HUDEP-2 (cell line): ENCODE measurements at regions not wholly inside any gene's neighbourhood (a gene's known extent, or its start where the extent isn't known, plus 50 kb on each side); places are given as distances from the start of the nearest gene placed in this dataset.
"Not testable (repeated sequence)": the region's sequence is repeated elsewhere in the genome, so short reads cannot be mapped to it uniquely, and the experiment has no call there.

Experiments used
- DNase-seq, 76 experiments: peaks; one replicate each; lab custom pipeline; 2025; ENCODE audit not compliant: unreplicated experiment in 76 of 76; lab: John Stamatoyannopoulos, UW

DNA sequence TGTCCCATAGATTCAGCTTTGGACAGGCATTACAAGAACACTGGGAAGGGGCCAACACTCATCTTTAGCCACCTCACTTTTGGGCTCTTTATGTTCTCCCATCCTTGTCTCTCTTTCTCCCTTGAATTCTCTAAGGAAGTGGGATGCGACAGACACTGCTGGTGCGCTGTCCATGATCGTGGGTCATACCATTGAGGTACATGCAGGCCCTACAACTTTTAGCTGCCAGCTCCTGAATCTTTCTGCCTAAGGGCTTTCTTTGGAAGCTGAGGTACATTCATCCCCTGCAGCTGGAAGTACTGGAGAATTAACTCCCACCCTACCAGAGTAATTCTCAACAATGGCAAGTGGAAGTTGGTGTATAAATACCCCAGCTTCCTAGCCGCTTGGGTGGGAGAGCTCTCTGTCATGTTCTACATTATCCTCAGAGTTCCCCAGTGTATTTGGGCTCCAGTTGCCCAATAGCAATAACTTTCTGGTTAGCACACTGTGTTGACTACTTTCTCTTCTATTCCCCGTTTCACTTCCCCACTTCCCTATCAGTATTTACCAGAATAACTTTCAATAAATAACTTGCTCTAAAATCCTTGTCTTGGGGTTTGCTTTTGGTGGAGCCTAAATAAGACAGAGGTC, 75.6 kb upstream of the ADRA1D start:
- no peak for DNase-seq

- no peak for DNase-seq
These were observed 73.4 kb upstream of the ADRA1D start for GRCh38 chr20:4322499-4322898.

- DNase-seq, result no peak
These were observed 71.2 kb upstream of the ADRA1D start for GRCh38 chr20:4320291-4320690.

GRCh38 chr20:4318891-4319290, 69.8 kb upstream of the ADRA1D start:
- DNase-seq, result no peak

DNA sequence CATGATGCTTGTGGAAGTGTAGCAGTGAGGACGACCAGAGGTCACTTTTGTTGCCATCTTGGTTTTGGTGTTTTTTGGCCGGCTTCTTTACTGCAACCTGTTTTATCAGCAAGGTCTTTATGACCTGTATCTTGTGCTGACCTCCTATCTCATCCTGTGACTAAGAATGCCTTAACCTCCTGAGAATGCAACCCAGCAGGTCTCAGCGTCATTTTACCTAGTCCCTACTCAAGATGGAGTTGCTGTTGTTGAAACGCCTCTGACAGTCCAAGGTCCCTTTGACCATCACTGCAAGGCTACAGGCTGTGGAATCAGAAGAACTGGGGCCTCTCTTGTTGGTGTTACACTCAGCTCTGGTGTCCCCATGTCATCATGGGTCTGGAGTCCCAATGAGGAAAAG, 61.5 kb upstream of the ADRA1D start:
- not testable (repeated sequence) for DNase-seq

DNA sequence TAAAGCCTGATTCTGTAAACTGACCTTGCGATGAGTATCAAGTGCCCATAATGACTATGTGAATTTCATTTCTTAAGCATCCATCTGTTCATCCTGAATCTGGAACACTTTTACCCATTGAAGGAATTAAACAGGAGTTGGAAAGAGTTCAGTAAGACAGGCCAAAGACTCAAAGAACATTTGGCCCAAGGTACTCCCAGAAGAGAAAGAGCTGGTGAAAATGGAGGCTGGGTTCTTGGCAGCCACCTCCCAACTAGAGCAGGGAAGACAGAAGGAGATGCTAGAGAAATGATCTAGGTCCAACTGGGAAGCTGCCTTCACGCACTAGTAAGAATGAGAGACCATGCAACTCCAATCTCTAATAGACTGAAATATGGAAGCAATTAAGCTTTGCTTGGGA, 57.1 kb upstream of the ADRA1D start:
- DNase-seq, result no peak

DNA sequence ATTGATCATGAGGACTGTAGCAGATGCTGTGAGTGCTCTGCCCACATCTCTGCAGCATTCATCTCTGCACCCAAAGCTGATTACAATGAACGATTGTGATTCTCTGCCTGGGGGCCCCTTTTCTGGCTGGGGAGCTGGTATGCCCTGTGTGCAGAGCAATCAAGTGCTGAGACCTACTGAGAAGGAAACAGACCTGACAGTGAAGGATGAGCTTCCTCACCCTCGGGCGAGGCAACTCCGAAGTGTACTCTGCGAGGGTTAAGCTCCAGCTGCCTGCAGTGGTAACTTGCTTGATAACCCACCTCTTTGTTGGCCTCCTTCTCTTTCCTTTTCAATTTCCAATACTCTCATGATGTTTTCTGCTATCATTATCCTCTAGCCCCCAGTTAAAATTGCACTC, 56.0 kb upstream of the ADRA1D start:
- no peak for DNase-seq

DNA sequence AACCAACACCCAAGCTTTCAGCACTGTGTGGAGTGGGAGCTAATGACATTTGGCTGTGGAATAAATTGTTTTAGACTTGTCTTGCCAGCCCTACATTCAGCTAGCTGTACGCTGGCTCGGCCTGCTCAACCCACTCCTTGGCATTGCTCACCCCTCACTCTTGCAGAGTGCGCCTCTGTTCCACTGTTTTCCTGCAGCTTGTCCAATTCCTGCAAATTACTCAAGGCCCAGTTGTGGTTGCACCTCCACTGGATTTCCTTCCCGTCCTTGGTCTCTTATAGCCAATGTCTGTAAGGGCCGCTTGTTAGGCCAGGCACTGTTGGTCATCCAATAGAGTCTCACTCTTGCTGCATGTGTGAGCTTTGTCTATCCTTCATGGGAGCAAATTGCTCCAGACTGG, 55.5 kb upstream of the ADRA1D start:
- no peak for DNase-seq

- no peak for DNase-seq
These were observed 54.0 kb upstream of the ADRA1D start for GRCh38 chr20:4303136-4303535.

DNA sequence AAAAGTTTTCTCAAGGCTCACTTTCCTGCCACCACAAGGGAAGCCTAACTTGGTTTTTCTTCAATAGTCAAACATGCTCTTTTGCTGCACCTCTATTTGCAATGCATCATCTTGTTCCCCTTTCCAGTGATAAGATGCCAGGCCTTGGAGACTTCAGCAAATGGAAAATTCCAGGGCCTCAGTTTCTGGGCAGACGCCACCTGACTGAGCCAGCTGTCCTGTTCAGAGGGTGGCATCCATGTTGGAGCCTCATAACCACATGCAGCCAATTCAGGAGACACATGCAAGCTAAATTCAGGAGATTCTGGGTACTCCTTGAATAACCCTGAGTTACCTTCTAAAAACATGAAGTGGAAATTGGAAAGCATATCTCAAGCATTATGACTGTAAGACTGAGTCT, 51.8 kb upstream of the ADRA1D start:
- DNase-seq, result no peak

- DNase-seq, result no peak
These were observed 51.3 kb upstream of the ADRA1D start for GRCh38 chr20:4300401-4300800.

DNA sequence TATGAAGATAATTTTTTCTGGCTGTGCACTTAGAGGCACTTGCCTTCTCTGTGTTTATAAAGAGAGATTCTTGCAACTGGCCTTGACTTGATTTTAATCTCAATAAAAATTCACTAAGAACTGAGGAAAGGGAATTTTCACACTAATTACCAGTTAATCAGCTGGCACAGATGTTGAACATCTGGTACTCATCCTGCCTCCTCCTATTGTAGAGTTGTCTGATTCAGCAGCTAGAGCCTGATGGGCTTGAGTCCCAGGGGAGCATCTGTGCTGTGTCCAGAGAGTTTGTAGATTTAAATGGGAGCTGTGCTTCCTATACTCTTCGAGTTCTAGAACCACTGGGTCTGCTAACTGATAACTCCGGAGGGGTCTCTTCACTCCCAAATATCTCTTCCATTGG, 50.7 kb upstream of the ADRA1D start:
- DNase-seq, result no peak

DNA sequence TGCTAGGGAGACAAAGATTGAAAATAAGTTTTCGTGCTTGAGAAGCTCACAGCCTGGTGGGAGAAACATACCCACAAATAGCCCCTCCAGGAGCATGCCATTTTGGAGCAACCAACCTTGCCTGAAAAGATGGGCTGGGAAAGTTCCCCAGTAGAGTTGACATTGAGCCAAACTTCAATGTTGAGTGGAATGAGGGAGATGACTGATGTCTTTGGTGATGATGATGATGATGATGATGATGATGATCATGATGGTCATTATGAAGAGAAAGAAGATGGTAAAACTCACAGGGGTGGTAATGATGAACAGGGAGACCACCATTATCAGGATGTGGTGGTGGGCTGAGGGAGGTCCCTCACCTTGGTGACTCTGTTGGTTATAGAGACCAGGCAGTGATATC, 50.1 kb upstream of the ADRA1D start:
- DNase-seq, result no peak
